Stimulated activated naive CD8-positive, alpha-beta T cell treated with anti-CD3 and anti-CD28 coated beads, Interleukin-15, amount 100 ng/mL, for 72 hours (primary cell): ENCODE measurements at regions not wholly inside any gene's neighbourhood (a gene's known extent, or its start where the extent isn't known, plus 50 kb on each side); places are given as distances from the start of the nearest gene placed in this dataset.

Experiments used
- ATAC-seq: fragments of 150-1000 bp; cut with Tn5 transposase; 2 replicates; pipeline ENCODE4 v1.10.0; 2021; ENCODE audit warnings: mild to moderate bottlenecking, moderate library complexity
- DNase-seq, 2 donors: peaks; one replicate each; pipeline ENCODE4 v3.0.0; 2021 to 2022
- H3K27ac Mint-ChIP-seq, 2 donors: one replicate each; pipeline ENCODE4 v1.8.0; 2022; ENCODE audit warnings: mild to moderate bottlenecking in 2 of 2, mixed read lengths in 2 of 2, moderate library complexity in 2 of 2
- H3K27me3 Mint-ChIP-seq: one replicate; pipeline ENCODE4 v1.8.0; 2022; ENCODE audit warnings: mixed read lengths
- H3K4me1 Mint-ChIP-seq: one replicate; pipeline ENCODE4 v1.8.0; 2022; ENCODE audit warnings: mild to moderate bottlenecking, mixed read lengths
- H3K4me3 Mint-ChIP-seq, 2 donors: one replicate each; pipeline ENCODE4 v1.8.0; 2022; ENCODE audit warnings: mild to moderate bottlenecking in 2 of 2, mixed read lengths in 2 of 2, moderate library complexity in 1 of 2
- H3K9me3 Mint-ChIP-seq, 2 donors: one replicate each; pipeline ENCODE4 v1.8.0; 2022; ENCODE audit warnings: mixed read lengths in 2 of 2

GRCh38 chr15:68482246-68482645 is 50.3 kb upstream of the ITGA11 start:
- DNase-seq (no peak), ATAC-seq (no peak)
- Mint-ChIP-seq H3K27me3 (peaks cover 50% of the 10 kb centered on the region), H3K27ac (no peak overlapping the region), H3K4me1 (no peaks in the 10 kb centered on the region), H3K9me3 (no peaks in the 10 kb centered on the region), H3K4me3 (no peak overlapping the region)

DNA sequence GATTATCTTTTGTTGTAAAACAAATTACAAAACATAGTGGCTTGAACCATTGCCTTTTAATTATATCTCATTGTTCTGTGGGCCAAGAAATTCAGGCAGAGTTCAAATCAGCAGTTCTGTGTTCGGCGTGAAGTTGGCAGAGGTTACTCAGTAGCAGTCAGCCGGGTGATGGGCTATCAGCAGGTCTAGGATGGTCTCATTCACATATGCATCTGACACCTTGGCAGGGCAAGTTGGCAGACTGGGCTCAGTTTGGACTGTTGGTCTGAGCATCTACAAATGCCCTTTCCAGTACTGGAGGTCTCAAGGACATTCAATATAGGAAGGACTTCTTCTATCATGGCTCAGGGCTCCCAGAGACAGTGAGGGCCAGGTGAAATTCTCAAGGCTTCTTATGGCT is 51.2 kb upstream of the ITGA11 start:
- Mint-ChIP-seq H3K27ac (no peak overlapping the region), H3K4me1 (no peaks in the 10 kb centered on the region), H3K4me3 (no peak overlapping the region), H3K27me3 (peaks cover 51% of the 10 kb centered on the region), H3K9me3 (no peaks in the 10 kb centered on the region)
- no peak for ATAC-seq
- no peak for DNase-seq

- H3K4me3 Mint-ChIP-seq = no peak overlapping the region
These were observed 52.3 kb upstream of the ITGA11 start for GRCh38 chr15:68484220-68484619.

DNA sequence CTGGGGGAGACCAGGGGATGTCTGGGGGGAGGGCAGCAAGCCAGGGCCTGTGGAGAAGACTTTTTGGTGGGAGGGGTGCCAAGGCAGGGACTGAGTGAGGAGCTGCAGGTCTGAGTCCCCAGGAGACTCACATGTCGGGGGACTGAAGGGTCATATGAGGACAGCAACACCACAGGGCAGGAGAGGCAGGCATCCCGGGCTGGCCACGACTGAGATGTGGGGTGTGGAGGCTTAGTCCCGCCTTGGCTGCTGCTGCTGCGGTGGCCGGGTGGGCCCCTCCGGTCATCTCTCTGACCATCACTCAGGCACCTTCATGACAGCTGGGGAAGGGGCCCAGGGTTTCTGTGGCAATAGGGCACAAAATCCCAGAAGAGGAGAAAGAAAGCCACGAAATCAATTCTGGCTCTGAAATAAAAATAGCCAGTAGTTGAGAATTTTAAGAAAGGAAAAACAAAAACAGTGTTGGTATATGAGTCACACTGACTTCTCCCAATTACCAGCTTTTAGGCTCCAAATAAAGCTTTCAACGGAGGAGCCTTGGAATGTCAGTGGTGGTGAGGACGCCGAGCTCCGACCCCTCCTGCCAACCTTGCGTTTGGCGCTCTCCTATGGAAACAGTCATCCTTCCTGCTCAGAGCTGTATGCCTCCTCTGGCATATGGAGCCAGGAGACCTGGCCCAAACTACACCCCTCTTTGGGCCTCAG is 52.9 kb upstream of the ITGA11 start:
- H3K4me3 Mint-ChIP-seq = no peak overlapping the region
- H3K27me3 Mint-ChIP-seq = peaks cover 51% of the 10 kb centered on the region
- no peaks in the 10 kb centered on the region for H3K9me3 Mint-ChIP-seq
- no peak for ATAC-seq
- no peaks in the 10 kb centered on the region for H3K4me1 Mint-ChIP-seq
- DNase-seq = no peak
- H3K27ac Mint-ChIP-seq = no peak overlapping the region

More at GRCh38 chr15:68484220-68484619, 52.3 kb upstream of the ITGA11 start:
- Mint-ChIP-seq H3K27ac (no peak overlapping the region), H3K9me3 (no peaks in the 10 kb centered on the region), H3K4me1 (no peaks in the 10 kb centered on the region), H3K27me3 (peaks cover 51% of the 10 kb centered on the region)
- ATAC-seq (no peak), DNase-seq (no peak)

DNA sequence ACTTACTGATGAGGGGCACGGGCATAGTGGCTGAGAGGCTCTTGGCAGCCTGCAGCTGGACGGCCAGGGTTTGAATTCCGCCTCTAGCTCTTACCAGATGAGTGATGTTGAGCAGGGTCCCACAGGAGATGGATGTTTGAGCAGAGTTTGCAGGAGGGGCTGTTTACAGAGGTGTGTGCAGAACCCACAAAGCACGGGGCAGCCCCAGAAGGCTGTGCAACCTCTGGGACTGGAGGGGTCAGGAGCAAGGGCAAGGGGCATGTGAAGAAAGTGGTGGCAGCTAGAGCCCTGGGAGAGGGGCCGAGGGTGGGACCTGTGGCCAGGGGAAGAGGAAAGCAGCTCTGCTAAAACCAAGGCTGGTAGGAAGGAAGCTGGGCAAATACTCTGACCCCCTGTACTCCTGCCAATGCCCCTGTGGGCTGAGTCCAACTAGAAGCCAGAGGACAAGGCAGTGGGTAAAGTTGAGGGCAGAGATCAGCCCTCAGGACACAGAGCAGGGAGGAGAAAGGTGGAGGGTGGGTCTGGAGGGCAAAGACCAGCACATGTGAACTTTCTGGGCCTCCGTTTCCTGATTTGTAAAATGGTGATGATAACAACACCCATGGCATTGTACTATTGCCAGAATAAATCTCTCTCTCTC is 53.9 kb upstream of the ITGA11 start:
- no peak overlapping the region for H3K4me3 Mint-ChIP-seq
- peak overlapping the region; percentile 80 to 85 for H3K27ac Mint-ChIP-seq
- DNase-seq = no peak
- H3K4me1 Mint-ChIP-seq = no peaks in the 10 kb centered on the region
- ATAC-seq = no peak
- H3K27me3 Mint-ChIP-seq = peaks cover 55% of the 10 kb centered on the region
- H3K9me3 Mint-ChIP-seq = no peaks in the 10 kb centered on the region

DNA sequence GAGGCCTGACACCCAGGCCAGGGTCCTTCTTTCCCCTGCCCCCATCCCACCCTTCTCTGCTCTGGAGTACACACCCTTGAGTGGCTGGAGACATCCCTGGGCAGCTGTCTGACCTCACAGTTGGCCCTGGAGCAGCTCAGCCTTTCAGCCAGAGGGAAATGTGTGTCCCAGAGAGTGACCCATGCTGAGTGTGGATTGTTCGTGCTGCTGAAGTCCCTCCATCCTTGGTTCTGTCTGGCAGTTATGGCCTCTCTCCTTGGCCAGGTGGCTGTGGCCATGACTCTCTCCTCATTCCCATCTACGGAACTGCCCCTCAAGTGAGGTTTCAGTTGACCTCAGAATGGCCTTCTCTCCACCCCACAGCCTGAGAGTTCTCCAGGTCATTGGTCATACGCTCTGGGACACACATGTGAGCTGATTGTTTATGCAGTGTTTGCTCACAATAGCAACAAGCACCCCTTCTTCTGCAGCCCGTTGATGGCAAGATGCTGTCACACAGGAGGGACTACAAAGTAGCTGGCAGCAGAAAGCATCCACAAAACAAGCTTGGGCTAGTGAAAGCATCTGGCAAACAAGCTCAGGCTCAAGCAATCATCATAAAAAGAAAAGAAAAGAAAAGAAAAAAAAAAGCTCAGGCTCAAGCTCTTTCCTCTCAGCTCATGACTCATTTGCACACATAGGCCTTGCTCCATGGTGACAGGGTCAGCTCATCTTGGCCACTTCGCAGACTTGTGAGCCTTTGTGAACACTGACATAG is 55.3 kb upstream of the ITGA11 start:
- Mint-ChIP-seq H3K9me3 (no peaks in the 10 kb centered on the region), H3K27me3 (peaks cover 58% of the 10 kb centered on the region), H3K27ac (no peak overlapping the region), H3K4me3 (no peak overlapping the region), H3K4me1 (no peaks in the 10 kb centered on the region)
- DNase-seq (no peak), ATAC-seq (no peak)

- no peaks in the 10 kb centered on the region for H3K9me3 Mint-ChIP-seq
- no peaks in the 10 kb centered on the region for H3K4me1 Mint-ChIP-seq
- DNase-seq (no peak), ATAC-seq (no peak)
- peaks cover 61% of the 10 kb centered on the region for H3K27me3 Mint-ChIP-seq
- H3K27ac Mint-ChIP-seq = no peak overlapping the region
- no peak overlapping the region for H3K4me3 Mint-ChIP-seq
These were observed 56.3 kb upstream of the ITGA11 start for GRCh38 chr15:68488290-68488689.

- Mint-ChIP-seq H3K4me3 (no peak overlapping the region), H3K4me1 (no peaks in the 10 kb centered on the region), H3K27me3 (peaks cover 66% of the 10 kb centered on the region), H3K27ac (no peak overlapping the region), H3K9me3 (no peaks in the 10 kb centered on the region)
- no peak for ATAC-seq
- no peak for DNase-seq
These were observed 57.0 kb upstream of the ITGA11 start for GRCh38 chr15:68488966-68489365.

GRCh38 chr15:68489421-68489820 is 57.5 kb upstream of the ITGA11 start:
- no peaks in the 10 kb centered on the region for H3K4me1 Mint-ChIP-seq
- H3K4me3 Mint-ChIP-seq = no peak overlapping the region
- no peaks in the 10 kb centered on the region for H3K9me3 Mint-ChIP-seq
- no peak overlapping the region for H3K27ac Mint-ChIP-seq
- peaks cover 66% of the 10 kb centered on the region for H3K27me3 Mint-ChIP-seq
- ATAC-seq = no peak
- DNase-seq = no peak

DNA sequence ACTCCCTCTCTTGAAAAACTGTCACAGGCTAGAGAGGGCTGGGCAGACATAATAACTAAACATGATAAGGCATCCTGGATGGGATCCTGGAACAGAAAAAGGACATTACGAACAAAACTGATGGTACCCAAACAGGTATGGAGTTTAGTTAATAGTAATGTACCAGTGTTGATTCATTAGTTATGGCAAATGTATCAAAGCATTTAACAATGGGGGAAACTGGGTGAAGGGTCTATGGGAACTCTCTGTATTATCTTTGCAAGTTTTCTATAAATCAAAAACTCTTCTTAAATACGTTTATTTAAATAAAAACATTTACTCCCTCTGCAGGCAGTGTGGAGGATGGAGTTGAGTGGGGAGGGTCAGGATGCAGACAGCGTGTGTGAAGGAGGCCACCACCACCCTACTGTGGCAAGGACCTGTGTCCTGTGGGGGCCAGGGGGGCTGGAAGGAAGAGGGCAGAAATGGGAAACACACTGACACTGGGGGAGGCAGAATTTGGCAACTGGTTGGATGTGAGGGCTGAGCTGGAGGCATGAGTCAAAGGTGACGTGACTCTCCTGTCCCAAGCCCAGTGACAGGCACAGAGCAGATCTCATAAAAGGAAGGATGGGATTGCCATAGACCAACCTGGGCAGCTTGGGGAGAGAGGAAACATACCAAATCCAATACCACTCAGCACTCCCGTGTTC is 59.6 kb upstream of the ITGA11 start:
- Mint-ChIP-seq H3K27ac (no peak overlapping the region), H3K27me3 (peaks cover 58% of the 10 kb centered on the region), H3K9me3 (no peaks in the 10 kb centered on the region), H3K4me3 (no peak overlapping the region), H3K4me1 (no peaks in the 10 kb centered on the region)
- no peak for DNase-seq
- ATAC-seq = no peak

- Mint-ChIP-seq H3K27ac (no peak overlapping the region), H3K4me1 (no peaks in the 10 kb centered on the region), H3K27me3 (peaks cover 49% of the 10 kb centered on the region), H3K9me3 (no peaks in the 10 kb centered on the region), H3K4me3 (no peak overlapping the region)
- DNase-seq (no peak), ATAC-seq (no peak)
These were observed 60.9 kb upstream of the ITGA11 start for GRCh38 chr15:68492855-68493254.

DNA sequence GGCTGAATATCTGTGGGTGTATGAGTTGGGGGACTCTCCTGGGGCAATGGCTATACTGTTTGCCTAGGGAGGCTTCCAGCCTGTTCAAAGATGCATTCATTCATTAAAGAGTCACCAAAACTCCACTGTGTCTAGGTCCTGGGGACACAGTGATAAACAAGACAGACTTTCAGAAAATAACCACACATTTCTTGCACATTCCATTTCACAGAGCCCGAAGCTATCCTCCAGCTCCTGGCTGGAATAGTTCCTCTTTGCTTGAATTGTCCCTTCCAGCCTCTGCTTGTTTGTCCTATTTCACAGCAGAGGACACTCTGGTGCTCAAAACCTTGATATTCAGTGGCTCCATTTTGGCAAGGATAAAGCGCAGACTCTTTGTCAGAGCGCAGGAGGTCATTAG is 61.7 kb upstream of the ITGA11 start:
- peaks cover 41% of the 10 kb centered on the region for H3K27me3 Mint-ChIP-seq
- H3K9me3 Mint-ChIP-seq = no peaks in the 10 kb centered on the region
- H3K4me3 Mint-ChIP-seq = no peak overlapping the region
- H3K4me1 Mint-ChIP-seq = no peaks in the 10 kb centered on the region
- H3K27ac Mint-ChIP-seq = no peak overlapping the region
- ATAC-seq = no peak
- no peak for DNase-seq

- DNase-seq (no peak), ATAC-seq (no peak)
- Mint-ChIP-seq H3K4me1 (no peaks in the 10 kb centered on the region), H3K27ac (no peak overlapping the region), H3K4me3 (no peak overlapping the region), H3K27me3 (peaks cover 39% of the 10 kb centered on the region), H3K9me3 (no peaks in the 10 kb centered on the region)
These were observed 62.7 kb upstream of the ITGA11 start for GRCh38 chr15:68494573-68495110.

- Mint-ChIP-seq H3K27me3 (peaks cover 39% of the 10 kb centered on the region), H3K4me3 (no peak overlapping the region), H3K9me3 (no peaks in the 10 kb centered on the region), H3K4me1 (no peaks in the 10 kb centered on the region), H3K27ac (no peak overlapping the region)
- ATAC-seq = no peak
- no peak for DNase-seq
These were observed 63.4 kb upstream of the ITGA11 start for GRCh38 chr15:68495221-68495950.
